CMK (cell line): ENCODE measurements at regions not wholly inside any gene's neighbourhood (a gene's known extent, or its start where the extent isn't known, plus 50 kb on each side); places are given as distances from the start of the nearest gene placed in this dataset.

Experiments used
- DNase-seq: peaks from one replicate; pipeline ENCODE4 v3.0.0-alpha.2; 2010; ENCODE audit warnings: low read depth

DNA sequence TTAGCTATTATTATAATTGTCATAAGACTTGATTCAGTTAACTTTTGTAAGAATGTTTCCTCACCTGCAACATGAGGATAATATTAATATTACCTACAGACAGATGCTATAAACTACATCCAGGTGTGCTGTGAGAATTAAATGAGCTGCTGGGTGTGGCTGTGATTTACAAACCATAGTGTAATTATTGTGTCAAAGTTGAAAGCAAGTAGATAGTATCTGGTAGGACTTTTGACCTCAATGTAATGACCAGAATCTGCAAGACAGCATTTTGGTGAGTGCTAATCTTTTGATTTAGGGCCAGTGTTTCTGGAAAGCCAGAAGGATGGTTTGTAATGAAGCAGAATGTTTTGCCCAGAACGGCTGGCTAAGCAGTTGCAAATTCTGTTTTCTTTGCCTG lies 162.5 kb downstream of the TRMT11 start:
- DNase-seq: no peak

- DNase-seq: no peak
Observed at GRCh38 chr6:126152372-126152745, 166.0 kb downstream of the TRMT11 start.

- DNase-seq: no peak
Observed at GRCh38 chr6:126153661-126154060, 167.3 kb downstream of the TRMT11 start.

DNA sequence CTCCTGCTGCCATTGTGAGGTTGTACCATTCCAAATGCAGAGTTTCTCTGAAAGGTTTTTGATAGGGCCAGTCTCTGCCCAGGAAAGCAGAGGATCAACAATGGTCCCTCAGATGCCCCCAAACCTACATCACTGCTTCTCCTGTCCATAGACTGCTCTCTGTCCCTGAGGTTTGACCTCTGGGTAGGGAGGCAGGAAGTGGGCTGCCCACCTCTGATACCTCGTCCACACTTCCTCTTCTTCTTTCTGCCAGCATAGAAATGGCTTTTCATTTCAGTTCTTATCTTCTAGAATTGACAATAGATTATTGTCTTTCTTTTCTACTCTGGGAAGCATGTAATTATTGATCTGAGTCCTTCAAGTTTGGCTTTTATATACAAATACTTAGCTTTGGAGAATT lies 170.6 kb downstream of the TRMT11 start:
- DNase-seq: no peak

GRCh38 chr6:126167726-126168125 lies 172.2 kb upstream of the CENPW start:
- DNase-seq: no peak

GRCh38 chr6:126170433-126170832 lies 169.5 kb upstream of the CENPW start:
- no peak for DNase-seq

DNA sequence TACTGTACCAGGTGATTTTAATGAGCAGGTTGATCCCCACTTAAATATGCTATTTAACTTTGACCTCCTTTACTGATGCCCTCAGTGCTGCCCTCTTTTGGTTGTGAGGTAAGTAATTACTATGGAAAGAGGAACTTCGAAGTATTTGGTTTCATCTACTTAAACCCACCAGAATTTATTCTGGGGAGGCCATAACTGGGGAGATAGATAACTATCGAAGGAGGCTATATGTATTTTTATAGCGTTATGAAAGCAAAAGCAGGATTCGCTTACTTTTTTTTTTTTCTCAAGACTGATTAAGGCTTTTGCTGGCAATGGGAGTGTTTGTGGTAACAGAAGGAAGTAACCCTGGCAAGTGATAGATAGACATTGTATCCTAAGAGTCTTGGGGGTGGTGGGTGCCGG lies 168.9 kb upstream of the CENPW start:
- DNase-seq: peak; percentile 40

GRCh38 chr6:126172131-126172530 lies 167.8 kb upstream of the CENPW start:
- no peak for DNase-seq

DNA sequence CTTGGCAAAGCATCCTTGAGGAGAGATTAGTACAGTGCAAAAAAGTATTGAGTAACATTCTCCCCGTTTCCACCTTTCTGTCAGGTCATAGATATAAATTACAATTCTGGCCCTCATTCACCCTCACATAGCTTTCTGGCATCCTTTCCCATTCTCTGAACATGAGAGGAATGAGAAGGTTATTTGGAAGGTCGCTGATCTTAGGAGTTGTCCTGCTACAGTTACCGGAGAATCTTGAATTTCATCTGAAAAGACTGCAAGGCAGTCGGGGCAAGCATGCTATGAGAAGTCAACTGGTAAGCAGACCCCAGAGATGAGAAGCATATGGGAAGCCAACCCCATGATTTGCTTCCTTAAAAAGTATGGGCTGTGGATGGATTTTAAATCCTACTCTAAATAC lies 166.7 kb upstream of the CENPW start:
- no peak for DNase-seq

- DNase-seq: no peak
Observed at GRCh38 chr6:126174697-126175096, 165.2 kb upstream of the CENPW start.

DNA sequence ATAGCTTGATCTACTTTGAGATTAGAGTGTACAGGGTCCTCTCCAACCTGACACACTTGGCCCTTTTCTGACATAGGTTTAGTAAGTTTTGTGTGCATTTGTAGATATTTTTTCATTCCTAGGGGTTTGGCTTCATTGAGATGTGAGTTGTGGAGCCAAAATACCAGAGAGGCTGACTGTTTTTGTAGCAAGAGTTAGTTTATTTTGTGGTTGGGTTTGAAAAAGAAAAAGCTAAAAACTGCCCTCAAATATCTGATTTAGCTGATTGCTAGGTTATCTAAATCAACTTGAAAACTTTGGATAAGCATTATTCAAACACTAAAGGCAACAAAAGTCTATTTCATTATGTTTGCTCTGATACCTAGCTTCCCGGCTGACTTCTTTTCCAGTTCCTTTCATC lies 164.7 kb upstream of the CENPW start:
- DNase-seq: no peak

DNA sequence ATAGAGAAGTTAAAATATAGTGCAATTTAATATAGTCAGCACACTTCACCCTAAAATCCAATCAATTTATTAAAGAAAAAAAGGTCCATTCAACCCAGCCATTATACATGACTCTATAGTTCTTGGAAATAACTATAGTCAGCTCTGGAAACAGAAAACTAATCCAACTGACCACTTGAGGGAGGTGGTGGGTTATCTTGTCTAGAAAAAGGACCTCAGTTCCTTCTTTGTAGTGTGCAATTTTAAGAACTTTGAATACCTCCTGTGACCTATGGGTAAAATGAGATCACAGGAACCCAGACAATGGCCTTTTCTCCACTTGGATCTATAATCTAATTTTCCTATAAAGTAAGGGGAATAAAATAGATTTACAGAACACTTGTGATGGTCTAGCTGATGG lies 163.6 kb upstream of the CENPW start:
- DNase-seq: no peak

DNA sequence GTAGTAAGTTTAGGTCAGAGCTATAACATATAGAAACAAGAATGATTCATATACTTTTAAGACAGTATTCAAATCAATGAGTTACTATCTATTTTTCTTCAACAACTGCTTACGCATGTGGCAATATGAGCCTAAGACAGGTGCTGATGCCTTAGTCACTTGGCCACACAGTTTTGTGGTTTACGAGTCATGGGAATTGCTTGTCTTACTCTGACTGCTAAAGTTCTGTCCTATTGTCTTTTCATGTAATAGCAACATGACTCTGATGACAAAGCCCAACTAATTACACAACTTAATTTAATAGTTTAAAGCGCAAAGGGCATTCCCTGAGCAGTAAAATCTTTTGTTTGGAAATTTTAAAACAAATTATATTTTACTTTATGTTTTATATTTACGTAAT lies 159.3 kb upstream of the CENPW start:
- no peak for DNase-seq

- no peak for DNase-seq
Observed at GRCh38 chr6:126181173-126181741, 158.7 kb upstream of the CENPW start.

- no peak for DNase-seq
Observed at GRCh38 chr6:126181890-126182289, 158.0 kb upstream of the CENPW start.

DNA sequence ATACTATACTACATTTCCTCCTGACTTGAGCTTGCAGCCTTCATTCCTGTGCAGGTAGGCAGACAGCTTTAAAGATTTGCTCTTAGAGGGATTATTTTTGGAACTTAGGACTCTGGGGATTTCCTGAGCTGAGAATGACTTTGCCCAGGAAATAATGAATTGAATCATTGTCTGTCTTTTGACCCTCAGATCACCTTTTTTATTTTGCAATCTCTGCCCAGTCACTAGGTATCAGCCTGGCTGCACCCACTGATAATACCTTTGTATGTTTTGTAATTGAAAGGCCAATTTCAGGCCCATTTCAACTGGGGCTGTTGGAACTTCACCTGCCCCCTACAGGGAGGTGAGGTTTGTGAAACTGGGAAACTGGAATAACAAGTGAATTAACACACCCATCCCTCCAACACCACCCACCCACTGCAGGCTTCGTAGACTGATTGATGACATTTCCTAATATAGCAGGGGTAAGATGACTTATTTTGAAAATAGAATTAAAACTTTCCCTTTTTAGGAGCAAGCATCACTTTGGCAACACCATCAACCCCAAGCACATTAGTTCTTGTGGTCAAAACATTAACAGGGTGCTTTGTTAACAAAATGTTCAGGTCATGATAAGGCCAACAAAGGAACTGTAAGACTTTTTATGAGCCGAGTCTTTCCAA lies 157.1 kb upstream of the CENPW start:
- DNase-seq: no peak

DNA sequence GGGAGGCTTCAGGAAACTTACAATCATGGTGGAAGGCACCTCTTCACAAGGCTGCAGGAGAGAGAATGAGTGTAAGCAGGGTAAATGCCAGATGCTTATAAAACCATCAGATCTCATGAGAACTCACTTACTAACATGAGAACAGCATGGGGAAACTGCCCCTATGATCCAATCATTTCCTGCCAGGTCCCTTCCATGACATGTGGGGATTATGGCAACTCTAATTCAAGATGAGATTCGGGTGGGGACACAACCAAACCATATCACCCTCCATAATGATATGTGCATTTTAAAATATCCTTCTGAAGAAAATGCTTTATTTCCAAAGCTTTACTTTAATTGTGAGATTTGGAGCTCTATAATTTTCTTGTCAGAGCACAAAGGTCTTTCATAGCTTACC lies 154.1 kb upstream of the CENPW start:
- DNase-seq: no peak

GRCh38 chr6:126188279-126188909 lies 151.5 kb upstream of the CENPW start:
- DNase-seq: no peak

GRCh38 chr6:126195625-126196236 lies 144.2 kb upstream of the CENPW start:
- peak; percentile 39 for DNase-seq

DNA sequence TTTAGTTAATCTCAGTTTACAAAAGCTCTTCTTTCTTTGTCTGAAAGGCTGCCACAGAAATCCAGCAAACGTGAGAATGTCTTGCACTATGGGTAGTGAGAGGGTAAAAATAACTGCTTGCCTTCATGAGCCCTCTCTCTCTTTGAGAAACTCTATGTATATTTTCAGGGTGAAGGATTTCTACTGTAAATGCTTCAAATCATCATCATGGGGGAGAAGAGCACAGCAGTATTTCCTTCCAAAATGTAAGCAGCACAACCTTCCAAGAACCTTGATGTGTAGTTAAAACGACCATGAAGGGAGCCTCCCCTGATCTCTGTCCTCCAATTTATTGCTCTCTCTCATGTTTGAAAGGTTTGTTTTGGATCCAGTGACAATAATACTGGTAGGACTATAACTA lies 141.3 kb upstream of the CENPW start:
- DNase-seq: no peak

GRCh38 chr6:126199466-126199865 lies 140.4 kb upstream of the CENPW start:
- no peak for DNase-seq

DNA sequence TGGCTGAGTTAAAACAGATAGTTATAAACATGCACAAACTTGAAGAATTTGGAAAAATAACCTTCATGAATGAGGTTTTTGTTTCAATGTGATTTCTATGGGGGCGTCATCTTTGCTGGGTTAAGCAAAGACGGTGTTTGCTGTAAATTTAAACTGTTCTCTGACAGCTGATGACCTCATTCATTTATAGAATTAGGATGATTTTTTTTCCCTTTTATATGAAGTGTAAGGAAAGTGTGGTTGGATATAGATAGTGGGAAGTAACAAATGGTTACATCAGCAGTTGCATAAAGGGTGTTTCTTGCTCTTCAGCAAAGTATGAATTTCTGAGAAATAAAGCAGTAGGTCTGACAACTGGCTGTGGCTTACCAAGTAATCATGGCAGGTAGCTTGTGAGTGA lies 137.2 kb upstream of the CENPW start:
- no peak for DNase-seq

DNA sequence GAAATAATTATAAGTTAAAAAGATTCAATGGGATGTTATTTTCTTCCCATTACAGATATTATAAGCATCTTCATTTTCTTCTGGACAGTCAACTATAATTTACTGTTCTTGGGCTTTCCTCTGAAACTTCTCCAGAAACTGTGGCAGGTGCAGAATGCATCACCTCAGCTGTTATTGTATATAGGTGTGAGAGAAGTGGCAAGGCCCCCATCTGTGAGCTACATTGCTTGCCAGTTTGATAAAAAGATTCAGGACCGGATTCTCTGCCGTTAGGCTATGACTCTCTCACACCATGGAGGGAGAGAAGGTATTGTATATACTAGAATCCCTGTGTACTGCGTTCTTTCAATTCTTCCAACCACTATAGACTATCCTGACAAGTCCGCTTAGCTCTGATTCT lies 135.8 kb upstream of the CENPW start:
- no peak for DNase-seq

DNA sequence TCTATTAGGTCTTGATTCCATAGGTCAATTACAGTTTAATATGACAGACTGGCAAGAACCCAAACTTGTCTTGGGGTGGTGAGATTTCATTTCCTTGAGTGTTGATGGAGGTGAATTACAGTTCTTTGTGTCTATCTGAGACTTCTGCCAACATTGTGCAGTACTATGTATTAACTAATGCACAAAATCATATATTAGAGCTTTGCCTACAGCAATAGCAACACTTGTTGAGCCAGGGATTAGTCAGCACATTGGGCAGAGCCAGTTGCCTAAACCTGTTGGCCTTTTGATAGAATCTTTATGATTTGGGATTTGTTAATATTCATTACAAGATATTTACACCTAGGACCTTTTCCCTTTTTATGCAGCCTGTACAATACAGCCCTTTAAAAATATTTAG lies 135.3 kb upstream of the CENPW start:
- DNase-seq: no peak
